Muscle of leg (tissue), 3 donors: ENCODE measurements at regions not wholly inside any gene's neighbourhood (a gene's known extent, or its start where the extent isn't known, plus 50 kb on each side); places are given as distances from the start of the nearest gene placed in this dataset.

Experiments
- DNase-seq: peaks from one replicate; pipeline ENCODE4 v3.0.0; 2013
- H3K27ac ChIP-seq: one replicate; pipeline ENCODE4 v1.5.1; 2013; ENCODE audit warnings: mild to moderate bottlenecking, low read length, control low read depth
- H3K27me3 ChIP-seq: one replicate; pipeline ENCODE4 v1.6.1; 2013; ENCODE audit warnings: low read length; ENCODE audit not compliant: control insufficient read depth, insufficient read depth
- H3K36me3 ChIP-seq: one replicate; pipeline ENCODE4 v1.6.1; 2013; ENCODE audit warnings: low read length; ENCODE audit not compliant: control insufficient read depth, insufficient read depth
- H3K4me1 ChIP-seq: one replicate; pipeline ENCODE4 v1.6.1; 2013; ENCODE audit warnings: low read length; ENCODE audit not compliant: control insufficient read depth, insufficient read depth
- H3K4me3 ChIP-seq: one replicate; pipeline ENCODE4 v1.5.1; 2013; ENCODE audit warnings: low read length, control low read depth
- H3K9me3 ChIP-seq: replicated peaks from 2 replicates; pipeline ENCODE4 v1.6.1; 2013; ENCODE audit warnings: low read depth, low read length; ENCODE audit not compliant: control insufficient read depth
- WGBS: methylation state at CpG from one replicate; pipeline ENCODE4 v1.1.5; 2013; ENCODE audit warnings: missing lambda C conversion rate; ENCODE audit not compliant: insufficient coverage; 5-methylcytosine and 5-hydroxymethylcytosine counted together

DNA sequence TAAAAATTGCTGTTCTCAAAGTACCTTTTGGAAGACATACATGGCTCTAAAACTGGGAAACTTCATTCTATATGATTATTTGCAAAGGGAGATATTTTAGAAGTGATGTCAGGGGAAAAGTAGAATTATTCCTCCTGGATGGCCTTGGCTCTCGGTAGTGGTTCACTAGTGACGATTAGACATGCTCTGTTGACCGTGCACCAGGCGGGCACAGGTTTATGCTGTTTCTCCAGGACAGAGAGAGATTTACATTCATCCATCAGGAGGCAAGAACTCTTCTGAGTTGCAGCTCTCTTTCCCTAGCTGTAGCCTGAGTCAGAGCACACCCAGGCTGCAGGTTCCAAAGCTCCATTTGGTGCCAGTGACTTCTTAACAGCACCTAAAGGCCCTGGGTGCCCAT is 184.9 kb upstream of the WDR11 start:
- Histone ChIP-seq H3K27ac (no peak overlapping the region), H3K4me1 (no peaks in the 10 kb centered on the region), H3K4me3 (no peak overlapping the region), H3K27me3 (no peaks in the 10 kb centered on the region), H3K9me3 (no peaks in the 10 kb centered on the region), H3K36me3 (no peaks in the 10 kb centered on the region)
- 66% methylated on average over 4 of the region's 4 CpGs for WGBS
- DNase-seq: no peak

DNA sequence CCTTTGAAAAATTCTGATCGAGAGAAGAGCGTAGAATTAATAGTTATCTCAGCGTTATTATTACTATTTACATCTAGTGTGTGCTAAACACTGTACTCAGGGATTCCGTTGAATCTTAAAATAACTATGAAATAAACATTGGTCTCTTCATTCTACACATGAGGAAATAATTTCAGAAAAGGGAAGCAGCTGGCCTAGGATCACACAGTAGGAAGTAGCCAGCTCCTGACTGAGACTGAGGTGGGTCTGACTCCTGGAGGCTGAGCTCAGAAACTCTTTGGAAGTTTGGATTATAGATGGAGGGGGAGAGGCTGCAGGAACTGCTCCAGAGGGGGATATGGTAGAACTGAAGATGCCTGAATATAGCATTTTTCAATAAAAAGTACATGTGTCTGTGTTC is 183.9 kb upstream of the WDR11 start:
- Histone ChIP-seq H3K27me3 (no peaks in the 10 kb centered on the region), H3K36me3 (no peaks in the 10 kb centered on the region), H3K4me1 (no peaks in the 10 kb centered on the region), H3K27ac (no peak overlapping the region), H3K9me3 (no peaks in the 10 kb centered on the region), H3K4me3 (no peak overlapping the region)
- DNase-seq: peak; percentile 35
- WGBS: no CpG with 5 or more reads among the region's 4 CpGs

DNA sequence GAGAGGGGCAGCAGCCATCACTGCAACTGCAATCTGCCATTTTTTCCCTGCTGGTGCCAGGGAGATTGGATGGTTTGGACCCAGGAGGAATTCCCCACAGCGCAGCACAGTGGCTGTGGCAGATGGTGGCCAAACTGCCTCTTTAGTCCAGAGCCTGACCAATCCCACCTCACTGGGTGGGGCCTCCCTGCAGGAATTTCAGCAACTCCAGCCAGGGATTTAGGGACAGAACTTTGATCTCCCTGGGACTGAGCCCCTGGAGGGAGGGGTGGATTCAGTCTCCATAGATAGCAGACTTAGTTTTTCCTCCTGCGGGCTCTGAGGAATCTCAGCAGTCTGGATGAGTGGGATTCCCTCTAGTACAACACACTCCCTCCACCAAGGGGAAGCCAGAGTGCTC is 179.7 kb upstream of the WDR11 start:
- DNase-seq: no peak
- H3K27ac ChIP-seq: no peak overlapping the region
- H3K4me1 ChIP-seq: no peaks in the 10 kb centered on the region
- no peaks in the 10 kb centered on the region for H3K9me3 ChIP-seq
- no peak overlapping the region for H3K4me3 ChIP-seq
- H3K27me3 ChIP-seq: no peaks in the 10 kb centered on the region
- WGBS: 75% methylated on average over 1 of the region's 2 CpGs
- H3K36me3 ChIP-seq: no peaks in the 10 kb centered on the region

DNA sequence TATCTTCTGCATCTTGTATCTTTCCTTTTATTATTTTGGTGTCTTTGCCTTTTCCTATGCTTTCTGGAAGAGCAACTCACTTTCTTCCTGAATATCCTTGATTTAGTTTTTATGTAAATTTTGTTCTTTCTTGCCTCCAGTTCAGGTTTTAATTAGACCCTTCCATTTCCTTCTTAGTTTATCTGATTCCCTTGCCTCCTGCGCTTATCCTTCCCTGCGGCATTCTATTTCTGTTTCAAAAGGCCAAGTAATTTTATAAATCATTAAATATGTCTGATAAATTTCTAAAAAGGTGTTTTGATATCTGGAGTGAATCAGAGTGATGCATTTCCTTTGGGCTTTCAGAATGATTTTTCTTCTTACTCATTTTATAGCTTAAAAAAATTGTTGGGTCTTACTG is 167.7 kb upstream of the WDR11 start:
- H3K4me3 ChIP-seq: no peak overlapping the region
- H3K9me3 ChIP-seq: no peaks in the 10 kb centered on the region
- no CpG with 5 or more reads among the region's 2 CpGs for WGBS
- H3K27me3 ChIP-seq: no peaks in the 10 kb centered on the region
- DNase-seq: no peak
- H3K4me1 ChIP-seq: no peaks in the 10 kb centered on the region
- H3K36me3 ChIP-seq: no peaks in the 10 kb centered on the region
- H3K27ac ChIP-seq: no peak overlapping the region

DNA sequence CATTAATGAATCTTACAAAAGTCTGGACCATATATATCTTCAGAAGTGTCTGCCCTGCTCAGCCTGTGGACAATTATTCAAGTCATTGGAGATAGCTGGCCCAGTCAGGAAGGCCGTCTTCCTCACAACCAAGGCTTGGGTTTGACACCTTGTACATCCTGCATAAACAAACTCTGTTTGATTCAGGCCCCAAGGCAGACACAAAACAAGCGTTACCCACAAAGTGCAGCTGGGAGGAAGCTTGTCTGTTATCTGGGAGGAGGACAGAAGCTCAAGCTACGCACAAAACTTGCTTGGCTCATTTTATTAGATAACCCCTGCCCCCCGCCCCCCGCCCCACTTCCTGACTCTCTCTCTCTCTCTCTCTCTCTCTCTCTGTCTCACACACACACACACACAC is 166.9 kb upstream of the WDR11 start:
- no peaks in the 10 kb centered on the region for H3K9me3 ChIP-seq
- H3K36me3 ChIP-seq: no peaks in the 10 kb centered on the region
- DNase-seq: no peak
- 0% methylated on average over 1 of the region's 5 CpGs for WGBS
- no peak overlapping the region for H3K4me3 ChIP-seq
- H3K4me1 ChIP-seq: no peaks in the 10 kb centered on the region
- no peak overlapping the region for H3K27ac ChIP-seq
- no peaks in the 10 kb centered on the region for H3K27me3 ChIP-seq

DNA sequence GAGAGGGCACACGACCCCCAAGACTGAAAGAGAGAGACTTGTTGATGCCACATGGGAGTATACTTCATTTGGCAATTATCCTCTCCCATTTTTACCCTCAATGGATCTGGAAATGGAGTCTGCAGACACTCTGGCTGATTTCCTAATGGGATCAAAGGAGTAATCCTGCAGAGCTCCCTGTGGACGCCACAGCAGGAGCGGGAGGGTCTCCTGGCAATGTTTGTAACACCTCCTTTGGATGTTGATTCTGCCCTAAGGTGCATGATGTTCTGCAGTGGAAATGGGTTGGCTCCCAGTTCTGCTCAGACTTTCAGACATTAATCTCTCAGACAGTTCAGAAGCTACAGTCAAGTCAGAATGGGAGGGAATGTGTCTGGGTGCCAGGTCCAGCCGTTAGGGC is 166.0 kb upstream of the WDR11 start:
- Histone ChIP-seq H3K9me3 (no peaks in the 10 kb centered on the region), H3K4me3 (no peak overlapping the region), H3K27ac (no peak overlapping the region), H3K4me1 (no peaks in the 10 kb centered on the region), H3K36me3 (no peaks in the 10 kb centered on the region), H3K27me3 (no peaks in the 10 kb centered on the region)
- no peak for DNase-seq
- WGBS: 60% methylated on average over 1 of the region's 4 CpGs

DNA sequence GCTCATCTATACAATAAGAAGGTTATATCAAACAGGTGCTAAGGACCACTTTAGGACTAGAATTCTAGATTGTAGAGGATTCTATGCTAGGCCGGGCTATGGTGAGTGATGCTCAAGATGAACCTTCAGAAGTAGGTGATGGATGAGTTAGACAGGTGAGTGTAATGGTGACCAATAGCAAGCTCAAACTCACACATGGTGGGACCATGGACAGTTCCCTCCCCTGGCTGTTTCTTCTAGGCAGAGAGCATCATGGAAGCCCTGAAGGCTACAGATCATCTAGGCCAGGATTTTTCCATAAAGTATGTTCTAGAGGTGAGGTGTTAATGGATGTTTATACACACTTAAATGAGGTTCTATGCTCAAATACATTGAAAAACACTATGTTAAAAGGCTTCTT is 162.2 kb upstream of the WDR11 start:
- no peaks in the 10 kb centered on the region for H3K36me3 ChIP-seq
- H3K4me1 ChIP-seq: no peaks in the 10 kb centered on the region
- 75% methylated on average over 1 of the region's 1 CpG for WGBS
- H3K4me3 ChIP-seq: no peak overlapping the region
- no peak overlapping the region for H3K27ac ChIP-seq
- no peaks in the 10 kb centered on the region for H3K27me3 ChIP-seq
- no peaks in the 10 kb centered on the region for H3K9me3 ChIP-seq
- no peak for DNase-seq

DNA sequence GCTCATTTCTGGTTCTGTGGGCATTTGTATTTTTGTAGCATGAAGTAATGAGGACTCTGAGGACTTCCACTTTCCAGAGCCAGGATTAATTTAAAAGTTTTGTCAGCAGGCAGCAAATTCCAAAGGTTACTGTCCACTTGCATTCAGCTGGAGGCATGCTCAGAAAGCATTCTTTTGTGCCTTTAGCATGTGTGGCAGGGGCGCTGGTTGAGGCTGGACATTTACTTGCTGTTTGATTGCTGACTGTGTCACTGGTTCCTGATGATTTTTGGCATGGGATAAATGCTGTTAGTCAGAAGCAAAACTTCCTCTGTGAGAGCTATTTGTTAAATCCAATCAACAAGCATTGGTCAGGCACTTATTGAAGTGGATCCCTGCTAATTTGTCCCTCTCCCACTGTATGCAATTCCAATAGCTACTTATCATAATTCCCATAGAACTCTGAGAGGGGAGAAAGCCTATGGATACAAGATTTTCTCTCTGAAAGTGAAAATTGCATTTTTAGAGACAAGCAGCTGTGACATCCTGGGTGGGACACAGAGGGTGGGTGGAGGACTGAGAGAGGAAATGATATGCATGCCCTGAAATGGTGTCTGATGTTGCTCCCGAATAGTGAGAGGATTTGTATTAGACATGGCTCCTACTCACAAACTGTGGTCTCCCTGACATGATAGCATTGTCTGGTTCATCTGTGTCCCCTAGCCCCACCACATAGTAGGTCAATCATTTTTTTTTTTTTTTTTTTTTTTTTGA is 161.2 kb upstream of the WDR11 start:
- Histone ChIP-seq H3K27me3 (no peaks in the 10 kb centered on the region), H3K9me3 (no peaks in the 10 kb centered on the region), H3K36me3 (no peaks in the 10 kb centered on the region), H3K27ac (no peak overlapping the region), H3K4me3 (no peak overlapping the region), H3K4me1 (no peaks in the 10 kb centered on the region)
- DNase-seq: no peak
- WGBS: 67% methylated on average over 2 of the region's 2 CpGs

DNA sequence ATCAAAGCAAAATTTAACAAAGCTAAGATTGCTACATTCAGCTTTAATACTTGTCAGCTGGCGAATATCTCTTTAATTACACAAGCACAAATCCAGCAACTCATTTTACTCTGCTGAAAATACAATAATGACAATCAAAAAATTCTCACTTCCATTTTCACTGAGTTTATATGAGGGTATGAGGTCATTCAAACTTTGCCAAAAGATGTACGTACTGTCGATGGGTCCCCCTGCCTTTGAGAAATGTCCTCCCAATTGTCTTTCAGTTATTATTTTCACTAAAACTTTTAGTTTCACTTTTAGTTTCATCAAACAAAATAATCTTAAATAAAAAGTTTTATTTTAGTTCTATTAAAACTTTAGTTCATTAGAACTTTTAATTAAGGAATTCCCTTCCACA is 159.5 kb upstream of the WDR11 start:
- H3K4me1 ChIP-seq: no peaks in the 10 kb centered on the region
- no peak overlapping the region for H3K4me3 ChIP-seq
- H3K36me3 ChIP-seq: no peaks in the 10 kb centered on the region
- no peaks in the 10 kb centered on the region for H3K27me3 ChIP-seq
- DNase-seq: no peak
- H3K27ac ChIP-seq: no peak overlapping the region
- WGBS: no CpG with 5 or more reads among the region's 3 CpGs
- H3K9me3 ChIP-seq: peaks cover 2% of the 10 kb centered on the region

DNA sequence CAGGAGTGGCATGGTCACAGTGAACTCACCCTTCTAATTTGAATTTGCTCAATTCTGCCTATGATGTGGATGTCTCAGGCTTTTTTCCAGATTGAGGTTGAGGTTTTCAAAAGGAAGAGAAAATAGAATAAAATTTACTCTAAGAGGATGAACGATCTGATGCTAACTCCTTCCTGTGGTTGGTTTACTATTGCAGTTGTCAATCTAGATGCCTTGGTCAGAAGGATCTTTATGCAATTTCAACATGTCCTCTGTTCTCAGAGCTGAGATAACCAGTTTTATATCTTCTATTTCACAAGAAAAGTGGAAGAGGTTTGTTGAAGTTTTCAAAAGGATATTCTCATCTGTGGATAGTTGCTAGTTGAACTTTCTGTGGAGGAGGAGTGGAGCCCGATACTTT is 150.7 kb upstream of the WDR11 start:
- Histone ChIP-seq H3K27me3 (no peaks in the 10 kb centered on the region), H3K4me3 (no peak overlapping the region), H3K27ac (no peak overlapping the region), H3K36me3 (no peaks in the 10 kb centered on the region), H3K4me1 (no peaks in the 10 kb centered on the region), H3K9me3 (peaks cover 5% of the 10 kb centered on the region)
- WGBS: no CpG with 5 or more reads among the region's 2 CpGs
- DNase-seq: no peak

DNA sequence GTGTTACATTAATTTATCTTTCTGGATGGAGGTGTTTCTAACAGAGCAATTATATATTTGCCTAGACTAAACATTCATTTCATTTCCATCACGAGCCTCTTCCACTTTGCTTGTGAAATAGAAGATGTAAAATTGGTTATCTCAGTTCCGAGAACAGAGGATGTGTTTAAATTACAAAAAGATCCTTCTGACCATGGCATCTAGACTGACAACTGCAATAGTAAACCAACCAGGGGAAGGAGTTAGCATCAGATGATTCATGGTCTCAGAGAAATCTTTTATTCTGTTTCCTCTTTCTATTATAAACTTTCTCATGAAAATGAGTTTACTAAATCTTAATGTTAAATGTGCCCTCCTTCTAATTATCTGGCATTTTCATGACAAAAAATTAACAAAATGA is 149.8 kb upstream of the WDR11 start:
- Histone ChIP-seq H3K27ac (no peak overlapping the region), H3K4me1 (no peaks in the 10 kb centered on the region), H3K4me3 (no peak overlapping the region), H3K27me3 (no peaks in the 10 kb centered on the region), H3K36me3 (no peaks in the 10 kb centered on the region), H3K9me3 (peaks cover 3% of the 10 kb centered on the region)
- DNase-seq: no peak
- no CpG with 5 or more reads among the region's 2 CpGs for WGBS
